IPS-15b (cell line): ENCODE measurements at regions not wholly inside any gene's neighbourhood (a gene's known extent, or its start where the extent isn't known, plus 50 kb on each side); places are given as distances from the start of the nearest gene placed in this dataset.

Experiments
- H3K27me3 ChIP-seq: one replicate; pipeline ENCODE4 v1.6.1; 2013; ENCODE audit warnings: low read length; ENCODE audit not compliant: control insufficient read depth, insufficient read depth
- H3K36me3 ChIP-seq: one replicate; pipeline ENCODE4 v1.6.1; 2013; ENCODE audit warnings: low read length; ENCODE audit not compliant: control insufficient read depth, insufficient read depth
- H3K4me1 ChIP-seq: one replicate; pipeline ENCODE4 v1.6.1; 2013; ENCODE audit warnings: mild to moderate bottlenecking, low read length; ENCODE audit not compliant: control insufficient read depth, insufficient read depth
- H3K4me3 ChIP-seq: one replicate; pipeline ENCODE4 v1.5.1; 2013; ENCODE audit warnings: low read depth, low read length
- H3K9ac ChIP-seq: one replicate; pipeline ENCODE4 v1.6.1; 2013; ENCODE audit warnings: low read depth, mild to moderate bottlenecking, low read length
- H3K9me3 ChIP-seq: one replicate; pipeline ENCODE4 v1.6.1; 2013; ENCODE audit warnings: mild to moderate bottlenecking, low read length; ENCODE audit not compliant: control insufficient read depth, insufficient read depth

DNA sequence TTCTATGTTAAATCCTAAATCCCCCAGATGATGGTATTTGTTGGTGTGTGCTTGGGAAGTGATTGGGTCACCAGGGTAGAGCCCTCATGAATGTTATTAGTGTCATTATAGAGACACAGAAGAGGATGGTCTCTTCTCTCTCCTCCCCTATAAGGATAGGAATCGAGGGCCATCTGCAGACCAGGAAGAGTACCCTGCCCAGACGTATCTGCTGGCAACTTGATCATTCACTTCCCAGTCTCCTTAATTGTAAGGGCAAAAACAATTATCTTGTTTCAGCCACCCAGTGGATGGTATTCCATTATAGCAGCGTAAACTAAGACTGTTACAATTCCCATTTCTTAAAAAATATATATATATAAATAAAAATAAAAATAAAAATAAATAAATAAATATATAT is 892.2 kb downstream of the SI start:
- Histone ChIP-seq H3K4me3 (no peak overlapping the region), H3K27me3 (no peaks in the 10 kb centered on the region), H3K36me3 (no peaks in the 10 kb centered on the region), H3K9me3 (no peaks in the 10 kb centered on the region), H3K9ac (no peak overlapping the region), H3K4me1 (no peaks in the 10 kb centered on the region)

DNA sequence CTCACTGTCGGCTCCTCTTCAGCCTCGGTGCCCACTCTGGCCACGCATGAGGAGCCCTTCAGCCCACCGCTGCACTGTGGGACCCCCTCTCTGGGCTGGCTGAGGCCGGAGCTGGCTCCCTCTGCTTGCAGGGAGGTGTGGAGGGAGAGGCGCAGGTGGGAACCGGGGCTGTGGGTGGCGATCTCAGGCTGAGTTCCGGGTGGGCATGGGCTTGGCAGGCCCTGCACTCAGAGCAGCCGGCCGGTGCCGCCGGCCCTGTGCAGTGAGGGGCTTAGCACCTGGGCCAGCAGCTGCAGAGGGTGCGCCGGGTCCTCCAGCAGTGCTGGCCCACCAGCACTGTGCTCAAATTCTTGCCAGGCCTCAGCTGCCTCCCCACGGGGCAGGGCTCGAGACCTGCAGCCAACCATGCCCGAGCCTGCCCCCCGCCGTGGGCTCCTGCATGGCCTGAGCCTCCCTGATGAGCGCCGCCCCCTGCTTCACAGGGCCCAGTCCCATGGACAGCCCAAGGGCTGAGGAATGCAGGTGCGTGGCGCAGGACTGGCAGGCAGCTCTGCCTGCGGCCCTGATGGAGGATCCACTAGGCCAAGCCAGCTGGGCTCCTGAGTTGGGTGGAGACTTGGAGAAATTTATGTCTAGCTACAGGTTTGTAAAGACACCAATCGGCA is 899.1 kb downstream of the SI start:
- Histone ChIP-seq H3K4me1 (no peaks in the 10 kb centered on the region), H3K36me3 (no peaks in the 10 kb centered on the region), H3K27me3 (no peaks in the 10 kb centered on the region), H3K9ac (no peak overlapping the region), H3K9me3 (no peaks in the 10 kb centered on the region), H3K4me3 (no peak overlapping the region)

DNA sequence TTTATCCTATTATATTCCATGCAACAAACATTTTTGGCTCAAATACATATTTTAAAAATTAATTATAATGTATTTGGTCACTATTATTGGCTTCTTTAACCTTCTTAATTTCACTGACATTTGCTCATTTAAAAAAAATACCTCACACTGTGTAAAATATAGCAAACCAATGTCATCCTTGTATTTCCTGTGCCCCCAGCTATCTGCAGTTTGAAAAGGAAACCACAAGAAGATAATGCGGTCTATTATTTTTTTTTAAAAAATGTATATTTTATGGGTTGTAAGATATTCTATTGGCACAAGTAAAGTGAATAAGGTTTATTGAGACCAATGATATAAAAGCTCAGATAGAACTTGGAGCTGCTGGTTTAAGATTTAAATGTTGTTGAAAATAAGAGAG is 904.2 kb downstream of the SI start:
- H3K4me3 ChIP-seq, result no peak overlapping the region
- no peak overlapping the region for H3K9ac ChIP-seq
- no peaks in the 10 kb centered on the region for H3K4me1 ChIP-seq
- H3K27me3 ChIP-seq, result no peaks in the 10 kb centered on the region
- no peaks in the 10 kb centered on the region for H3K9me3 ChIP-seq
- no peaks in the 10 kb centered on the region for H3K36me3 ChIP-seq

DNA sequence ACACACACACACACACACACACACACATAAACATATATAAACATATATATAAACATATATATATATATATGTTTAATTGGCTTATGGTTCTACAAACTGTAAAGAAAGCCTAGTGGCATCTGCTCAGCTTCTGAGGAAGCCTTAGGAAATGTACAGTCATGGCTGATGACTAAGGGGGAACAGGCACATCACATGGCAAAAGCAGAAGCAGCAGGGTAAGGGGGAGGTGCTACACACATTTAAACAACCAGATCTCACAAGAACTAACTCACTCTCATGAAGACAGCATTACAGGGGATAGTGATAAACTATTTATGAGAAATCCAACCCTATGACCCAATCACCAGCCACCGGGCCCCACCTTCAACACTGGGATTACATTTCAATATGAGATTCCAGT is 922.9 kb downstream of the SI start:
- no peaks in the 10 kb centered on the region for H3K36me3 ChIP-seq
- no peaks in the 10 kb centered on the region for H3K9me3 ChIP-seq
- no peak overlapping the region for H3K9ac ChIP-seq
- H3K4me3 ChIP-seq, result no peak overlapping the region
- H3K27me3 ChIP-seq, result no peaks in the 10 kb centered on the region
- no peaks in the 10 kb centered on the region for H3K4me1 ChIP-seq

DNA sequence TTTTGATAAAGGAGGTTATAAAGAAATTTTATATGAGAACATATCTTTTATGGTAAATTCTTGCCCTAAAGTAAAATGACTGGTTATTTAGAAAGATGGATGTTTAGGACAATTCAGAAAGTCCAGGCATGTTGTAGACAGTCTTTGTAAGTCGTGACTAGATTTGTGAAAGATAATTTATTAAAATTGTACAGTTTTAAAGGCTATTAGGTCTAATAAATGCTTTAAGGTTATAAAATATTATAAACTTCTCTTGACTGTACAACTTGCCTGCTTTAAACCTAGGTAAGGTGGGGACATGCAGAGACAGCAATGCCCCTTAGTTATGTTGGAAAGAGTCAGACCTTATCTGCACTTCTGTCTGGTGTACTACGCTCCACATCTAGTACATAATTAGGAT is 933.5 kb downstream of the SI start:
- Histone ChIP-seq H3K9me3 (peaks cover 6% of the 10 kb centered on the region), H3K36me3 (no peaks in the 10 kb centered on the region), H3K4me3 (no peak overlapping the region), H3K9ac (no peak overlapping the region), H3K27me3 (no peaks in the 10 kb centered on the region), H3K4me1 (no peaks in the 10 kb centered on the region)

DNA sequence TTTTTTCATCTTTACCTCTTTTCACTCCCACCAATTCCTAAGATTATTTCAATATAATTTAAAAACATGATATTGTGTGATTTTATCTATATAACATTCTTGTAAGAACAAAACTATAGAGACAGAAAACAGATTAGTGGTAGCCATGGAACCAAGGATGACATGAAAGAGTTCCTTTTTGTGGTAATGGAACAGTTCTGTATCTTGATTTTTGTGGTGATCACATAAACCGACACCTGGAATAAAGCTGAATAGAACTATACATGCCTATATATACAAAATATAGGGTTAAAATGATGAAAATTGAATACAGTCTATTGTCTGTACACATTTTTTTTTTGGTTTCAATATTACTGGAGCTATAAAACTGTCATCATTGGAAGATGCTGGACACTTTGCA is 945.4 kb downstream of the SI start:
- H3K4me1 ChIP-seq, result no peaks in the 10 kb centered on the region
- no peak overlapping the region for H3K9ac ChIP-seq
- H3K36me3 ChIP-seq, result no peaks in the 10 kb centered on the region

DNA sequence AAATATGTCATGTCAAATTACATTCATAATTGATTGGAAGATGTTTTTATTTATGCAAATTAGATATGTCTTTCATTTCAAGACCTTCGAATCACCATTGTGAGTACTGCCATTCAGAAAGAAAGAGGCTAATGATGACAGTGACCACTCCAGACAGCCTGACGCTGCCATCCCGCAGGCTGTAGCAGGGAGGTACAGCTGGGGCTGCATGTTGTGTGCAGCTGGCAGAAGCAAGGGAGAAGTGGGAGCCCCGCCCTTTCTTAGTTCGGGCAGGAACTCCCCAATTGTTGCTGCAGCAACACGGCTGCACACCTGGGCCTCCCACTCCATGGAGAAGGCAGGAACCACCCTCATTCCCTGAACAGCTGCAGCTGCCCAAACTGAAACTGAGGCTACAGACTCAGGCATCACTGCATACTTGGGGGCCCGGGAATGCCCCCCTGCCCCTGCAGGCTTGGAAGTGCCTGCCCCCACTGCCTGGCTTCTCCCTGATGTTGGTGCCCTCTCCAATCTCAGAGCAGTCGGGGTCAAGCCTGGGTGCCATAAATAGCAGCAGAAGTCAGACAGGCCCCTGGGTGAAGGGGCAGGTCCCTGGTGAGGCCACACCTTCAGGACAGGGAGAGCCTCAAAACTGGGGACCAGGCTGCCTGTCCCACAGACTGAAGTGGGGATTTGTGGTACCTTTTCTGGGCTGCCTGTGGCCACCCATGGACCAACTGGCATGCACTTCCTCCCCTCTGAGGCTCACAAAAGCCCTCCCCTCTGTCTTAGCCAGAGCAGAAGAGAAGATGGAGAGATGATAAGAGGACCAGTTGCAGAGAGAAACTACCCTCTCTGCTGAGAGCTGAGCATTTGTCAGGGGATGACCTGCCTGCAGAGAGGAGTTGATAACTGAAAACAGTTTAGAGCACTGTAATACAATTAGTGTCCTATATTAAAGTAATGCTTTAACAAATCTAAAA is 964.6 kb downstream of the SI start:
- no peaks in the 10 kb centered on the region for H3K36me3 ChIP-seq
- H3K4me1 ChIP-seq, result no peaks in the 10 kb centered on the region
- H3K27me3 ChIP-seq, result no peaks in the 10 kb centered on the region
- H3K9me3 ChIP-seq, result no peaks in the 10 kb centered on the region
- no peak overlapping the region for H3K4me3 ChIP-seq
- H3K9ac ChIP-seq, result no peak overlapping the region

More for the DNA sequence above, 945.4 kb downstream of the SI start:
- H3K4me3 ChIP-seq, result no peak overlapping the region
- no peaks in the 10 kb centered on the region for H3K9me3 ChIP-seq
- H3K27me3 ChIP-seq, result no peaks in the 10 kb centered on the region

DNA sequence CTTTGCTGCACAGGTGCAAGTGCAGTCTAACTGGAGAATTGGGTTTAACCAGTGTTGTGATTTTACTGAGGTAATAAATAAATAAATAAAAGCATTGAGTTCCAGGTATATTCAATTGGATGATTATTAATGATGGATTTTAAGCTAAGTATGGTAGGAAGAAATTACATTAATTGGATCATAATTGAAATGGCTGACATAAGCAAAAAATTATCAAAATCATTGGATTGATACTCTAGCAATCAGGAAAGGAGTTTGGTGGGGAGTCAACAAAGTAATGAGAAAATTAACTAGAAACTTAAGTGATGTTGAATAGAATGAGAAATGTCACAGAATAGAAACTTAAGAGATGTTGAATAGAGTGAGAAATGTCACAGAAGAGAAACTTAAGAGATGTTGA is 981.9 kb downstream of the SI start:
- no peaks in the 10 kb centered on the region for H3K9me3 ChIP-seq
- H3K4me3 ChIP-seq, result no peak overlapping the region
- no peak overlapping the region for H3K9ac ChIP-seq
- H3K4me1 ChIP-seq, result no peaks in the 10 kb centered on the region
- H3K36me3 ChIP-seq, result no peaks in the 10 kb centered on the region
- no peaks in the 10 kb centered on the region for H3K27me3 ChIP-seq

DNA sequence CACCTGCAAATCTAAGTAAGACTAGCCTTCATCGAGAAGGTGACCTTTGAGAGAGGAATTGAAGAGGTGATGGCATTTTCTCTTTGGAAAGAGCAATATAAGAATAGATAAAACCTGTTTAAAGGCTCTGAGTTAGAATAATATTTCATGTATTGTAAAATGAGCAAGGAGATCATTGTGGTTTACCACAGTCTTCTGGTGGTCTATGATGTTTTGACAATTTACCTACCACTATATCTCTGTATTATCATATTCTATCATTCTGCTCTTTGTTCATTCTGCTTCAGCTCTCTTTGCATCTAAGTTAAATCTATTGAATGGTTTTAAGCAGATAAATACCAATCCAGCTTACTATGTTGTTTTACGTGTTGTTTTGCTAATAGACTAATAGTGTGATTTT is 982.3 kb downstream of the SI start:
- H3K9me3 ChIP-seq, result no peaks in the 10 kb centered on the region
- H3K4me3 ChIP-seq, result no peak overlapping the region
- no peak overlapping the region for H3K9ac ChIP-seq
- no peaks in the 10 kb centered on the region for H3K4me1 ChIP-seq
- H3K36me3 ChIP-seq, result no peaks in the 10 kb centered on the region
- no peaks in the 10 kb centered on the region for H3K27me3 ChIP-seq

DNA sequence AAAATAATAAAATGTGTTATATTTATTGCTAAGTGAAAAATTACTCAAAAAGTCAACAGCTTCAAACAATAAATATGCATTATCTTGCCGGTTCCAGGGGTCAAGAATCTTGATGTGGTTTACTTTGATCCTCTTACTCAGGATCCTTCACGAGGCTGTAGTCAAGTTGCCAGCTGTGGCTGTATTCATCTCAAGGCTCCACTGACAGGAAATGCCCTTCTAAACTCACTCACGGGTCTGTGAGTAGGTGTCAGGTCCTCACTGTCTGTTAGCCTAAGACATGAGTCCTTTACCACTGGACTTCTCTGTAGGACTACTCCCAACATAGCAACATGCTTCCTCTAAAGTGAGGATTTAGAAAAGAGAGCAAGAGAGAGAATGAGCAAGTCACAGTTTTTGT is 983.0 kb downstream of the SI start:
- Histone ChIP-seq H3K4me1 (no peaks in the 10 kb centered on the region), H3K9ac (no peak overlapping the region), H3K4me3 (no peak overlapping the region), H3K36me3 (no peaks in the 10 kb centered on the region), H3K27me3 (no peaks in the 10 kb centered on the region), H3K9me3 (no peaks in the 10 kb centered on the region)

DNA sequence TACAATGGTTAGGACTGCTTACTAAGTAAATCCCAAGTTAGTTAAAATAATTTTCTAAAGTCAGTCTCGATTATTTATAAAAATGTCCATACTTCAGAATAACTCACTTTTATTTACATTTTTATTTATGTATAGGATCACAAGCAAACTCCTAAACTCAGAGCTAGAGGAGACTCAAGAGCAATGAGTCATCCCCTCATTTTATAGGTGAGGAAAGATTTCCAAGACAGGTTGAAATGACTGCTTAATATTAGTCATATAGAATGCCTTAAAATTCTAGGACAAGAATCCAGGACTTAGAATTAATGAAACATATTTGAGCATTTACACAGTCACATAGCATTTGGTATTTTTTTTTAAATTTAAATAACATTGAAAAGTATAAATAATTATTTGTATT is 983.8 kb downstream of the SI start:
- Histone ChIP-seq H3K4me3 (no peak overlapping the region), H3K36me3 (no peaks in the 10 kb centered on the region), H3K9me3 (no peaks in the 10 kb centered on the region), H3K4me1 (no peaks in the 10 kb centered on the region), H3K27me3 (no peaks in the 10 kb centered on the region), H3K9ac (no peak overlapping the region)

DNA sequence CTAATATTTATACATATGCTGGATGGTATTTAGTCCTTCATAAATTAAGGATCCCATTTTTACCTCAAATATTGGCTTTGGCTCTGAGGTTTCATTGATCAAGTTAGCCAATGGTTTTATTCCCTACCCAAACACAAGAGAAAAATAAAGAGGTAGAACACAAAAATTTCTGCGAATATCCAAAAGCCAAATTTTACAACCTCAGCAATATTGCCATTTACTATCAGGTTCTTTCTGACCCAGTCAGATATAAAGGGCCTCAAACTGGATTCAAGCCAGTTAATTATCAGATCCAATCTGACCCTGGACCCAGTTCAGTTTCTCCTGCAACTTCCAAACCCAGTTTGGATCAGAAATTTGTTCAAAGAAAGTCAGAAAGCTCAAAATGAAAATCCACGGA is 998.1 kb downstream of the SI start:
- H3K36me3 ChIP-seq, result no peaks in the 10 kb centered on the region
- no peaks in the 10 kb centered on the region for H3K9me3 ChIP-seq
- H3K27me3 ChIP-seq, result no peaks in the 10 kb centered on the region
- no peaks in the 10 kb centered on the region for H3K4me1 ChIP-seq
- H3K9ac ChIP-seq, result no peak overlapping the region
- no peak overlapping the region for H3K4me3 ChIP-seq
